ENCODE measurements at regions not wholly inside any gene's neighbourhood (a gene's known extent, or its start where the extent isn't known, plus 50 kb on each side); places are given as distances from the start of the nearest gene placed in this dataset.
A peak's percentile ranks its signal among the peaks of the same experiment; 100 is the strongest.

- 57% methylated on average over 8 of the region's 8 CpGs for WGBS (ENCODE audit: missing lambda C conversion rate)
- ATAC-seq, result peak; percentile 46 to 54; a peak in 2 of 6 replicates
- FAIRE-seq, result no peak
- CTCF ChIA-PET, result no interaction called here
- Histone ChIP-seq H3K4me1 (no peaks in the 10 kb centered on the region), H3K4me2 (no peak overlapping the region), H3K9me3 (no peaks in the 10 kb centered on the region), H3K27ac (no peak overlapping the region), H3K4me3 (no peak overlapping the region)
- no peak for DNase-seq (ENCODE audit: low read depth in 1 of 2, low spot score in 1 of 2)
- POLR2A ChIA-PET, result no interaction called here
- TF ChIP-seq NR3C1 (IDR thresholded peaks at IDR 0.05), result no peak
- no peak for TF ChIP-seq HEYL (CRISPR knock-in tag; IDR thresholded peaks at IDR 0.05)
- no peak for TF ChIP-seq CHD4 (IDR thresholded peaks at IDR 0.05; ENCODE audit: borderline replicate concordance)
- TF ChIP-seq TP53 (CRISPR knock-in tag; IDR thresholded peaks at IDR 0.05), result no peak
- no peak for TF ChIP-seq HOXB5 (CRISPR knock-in tag; IDR thresholded peaks at IDR 0.05)
- no peak for TF ChIP-seq ESRRA (IDR thresholded peaks at IDR 0.05; ENCODE audit: borderline replicate concordance, low read length)
- TF ChIP-seq GATA3 (IDR thresholded peaks at IDR 0.05; ENCODE audit: borderline replicate concordance), result no peak
Measured at GRCh38 chr1:29876902-29877301, 640.6 kb downstream of the PTPRU start.

GRCh38 chr1:29876441-29876840 lies 640.1 kb downstream of the PTPRU start:
- 52% methylated on average over 6 of the region's 6 CpGs for WGBS (ENCODE audit: missing lambda C conversion rate)
- DNase-seq (ENCODE audit: low read depth in 1 of 2, low spot score in 1 of 2) (no peak), ATAC-seq (no peak), FAIRE-seq (no peak)
- H3K9me3 ChIP-seq, result no peaks in the 10 kb centered on the region
- ChIA-PET POLR2A (no interaction called here), CTCF (no interaction called here)
- H3K4me2 ChIP-seq, result no peak overlapping the region
- no peaks in the 10 kb centered on the region for H3K4me1 ChIP-seq
- no peak for TF ChIP-seq KDM1A (IDR thresholded peaks at IDR 0.05; ENCODE audit: low read depth)
- TF ChIP-seq HOXB5 (CRISPR knock-in tag; IDR thresholded peaks at IDR 0.05), result no peak
- no peak for TF ChIP-seq REST (IDR thresholded peaks at IDR 0.05)
- no peak for TF ChIP-seq TP53 (CRISPR knock-in tag; IDR thresholded peaks at IDR 0.05)
- TF ChIP-seq ATOH8 (CRISPR knock-in tag; IDR thresholded peaks at IDR 0.05; ENCODE audit: low read depth), result no peak
- TF ChIP-seq POLR2AphosphoS2 (conservative IDR thresholded peaks at IDR 0.05; ENCODE audit: low read length), result no peak
- no peak for TF ChIP-seq NR3C1 (IDR thresholded peaks at IDR 0.05)
- no peak for TF ChIP-seq EHF (CRISPR knock-in tag; IDR thresholded peaks at IDR 0.05)
- TF ChIP-seq MYC (IDR thresholded peaks at IDR 0.05; ENCODE audit: borderline replicate concordance, low read length), result no peak
- TF ChIP-seq HOXB13 (CRISPR knock-in tag; IDR thresholded peaks at IDR 0.05; ENCODE audit: low read depth), result no peak
- TF ChIP-seq CBX2 (IDR thresholded peaks at IDR 0.05; ENCODE audit: borderline replicate concordance, low read depth), result no peak
- no peak for TF ChIP-seq ZSCAN20 (CRISPR knock-in tag; IDR thresholded peaks at IDR 0.05)
- no peak for TF ChIP-seq MAZ (IDR thresholded peaks at IDR 0.05; ENCODE audit: borderline replicate concordance, low read depth, low read length)
- no peak for TF ChIP-seq FOSB (CRISPR knock-in tag; IDR thresholded peaks at IDR 0.05)
- TF ChIP-seq HMGXB4 (CRISPR knock-in tag; IDR thresholded peaks at IDR 0.05; ENCODE audit: borderline replicate concordance), result no peak
- no peak overlapping the region for H3K27ac ChIP-seq
- H3K4me3 ChIP-seq, result no peak overlapping the region
